ENCODE measurements at regions not wholly inside any gene's neighbourhood (a gene's known extent, or its start where the extent isn't known, plus 50 kb on each side); places are given as distances from the start of the nearest gene placed in this dataset.

- no peak overlapping the region for H3K4me3 ChIP-seq
- TF ChIP-seq CTCF (IDR thresholded peaks at IDR 0.05) (no peak), POLR2A (IDR thresholded peaks at IDR 0.05) (no peak)
- intact Hi-C loops (cut with DNase I) = no loop called here
- no peaks in the 10 kb centered on the region for H3K4me1 ChIP-seq
- no peaks in the 10 kb centered on the region for H3K27me3 ChIP-seq
- no peak overlapping the region for H3K27ac ChIP-seq
- H3K9me3 ChIP-seq = no peaks in the 10 kb centered on the region
- DNase-seq = no peak
- H3K36me3 ChIP-seq = no peaks in the 10 kb centered on the region
Measured at GRCh38 chr4:62548765-62549164, 1348.6 kb downstream of the ADGRL3 start.

DNA sequence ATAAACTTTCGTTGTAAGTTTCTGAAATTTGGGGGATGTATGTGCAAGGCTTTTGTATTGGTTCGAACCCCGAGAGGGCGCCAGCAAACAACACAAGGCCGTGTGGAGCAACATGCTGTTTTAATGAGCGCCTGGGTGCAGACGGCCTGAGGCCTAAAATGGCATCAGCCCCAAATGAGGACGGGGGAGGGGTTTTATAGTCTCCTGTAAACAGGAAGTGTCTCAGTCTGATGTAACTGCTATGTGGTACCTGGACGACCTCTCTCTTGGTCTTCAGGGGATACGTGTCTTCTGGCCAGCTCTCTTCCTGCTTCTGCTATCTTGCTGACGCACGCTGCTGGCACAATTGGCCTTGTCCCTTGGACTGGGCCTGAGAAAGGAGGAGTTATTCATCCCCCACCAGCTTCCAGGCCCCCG lies 1348.0 kb downstream of the ADGRL3 start:
- WGBS, 2 donors = 68 to 69% methylated on average over 13 of the region's 13 CpGs
- no peak for DNase-seq

DNA sequence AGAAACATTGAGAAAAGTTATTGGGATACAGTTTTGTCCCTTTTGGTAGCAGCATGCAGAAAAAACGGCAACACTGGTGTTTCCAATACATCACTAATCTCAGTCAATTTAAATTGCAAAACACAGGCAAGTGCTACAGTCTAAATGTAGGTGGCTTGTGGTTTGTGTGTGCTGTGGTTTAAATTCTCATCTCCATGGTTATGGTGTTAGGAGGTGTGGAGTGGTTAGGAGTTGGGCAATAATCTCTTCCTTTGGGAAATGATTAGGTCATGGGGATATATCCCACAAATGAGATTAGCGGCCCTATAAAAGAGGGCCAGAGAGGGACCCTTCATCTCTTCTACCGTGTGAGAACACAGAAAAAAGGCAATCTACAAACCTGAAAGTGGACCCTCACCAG lies 1344.3 kb downstream of the ADGRL3 start:
- WGBS, 2 donors = 69 to 79% methylated on average over 3 of the region's 3 CpGs

More for the DNA sequence above, 1348.0 kb downstream of the ADGRL3 start:
- H3K4me1 ChIP-seq = no peaks in the 10 kb centered on the region
- intact Hi-C loops (cut with DNase I) = no loop called here
- H3K36me3 ChIP-seq = no peaks in the 10 kb centered on the region
- TF ChIP-seq CTCF (IDR thresholded peaks at IDR 0.05) (no peak), POLR2A (IDR thresholded peaks at IDR 0.05) (no peak)
- no peak overlapping the region for H3K27ac ChIP-seq
- no peak overlapping the region for H3K4me3 ChIP-seq
- no peaks in the 10 kb centered on the region for H3K27me3 ChIP-seq
- H3K9me3 ChIP-seq = no peaks in the 10 kb centered on the region

GRCh38 chr4:62543002-62543401 lies 1342.9 kb downstream of the ADGRL3 start:
- Histone ChIP-seq H3K27me3 (no peaks in the 10 kb centered on the region), H3K4me1 (no peaks in the 10 kb centered on the region), H3K4me3 (no peak overlapping the region), H3K27ac (no peak overlapping the region), H3K36me3 (no peaks in the 10 kb centered on the region), H3K9me3 (peaks cover 0 to 2% (median 0%) of the 10 kb centered on the region in 3 donors)
- DNase-seq = no peak
- 84 to 93% methylated on average over 2 of the region's 2 CpGs for WGBS, 2 donors
- TF ChIP-seq CTCF (IDR thresholded peaks at IDR 0.05) = no peak
- TF ChIP-seq POLR2A (IDR thresholded peaks at IDR 0.05) = no peak
- intact Hi-C loops (cut with DNase I) = no loop called here

More for the DNA sequence above, 1344.3 kb downstream of the ADGRL3 start:
- DNase-seq = no peak
- no peaks in the 10 kb centered on the region for H3K36me3 ChIP-seq
- H3K4me1 ChIP-seq = no peaks in the 10 kb centered on the region
- no peaks in the 10 kb centered on the region for H3K27me3 ChIP-seq
- no peak overlapping the region for H3K4me3 ChIP-seq
- H3K27ac ChIP-seq = no peak overlapping the region
- intact Hi-C loops (cut with DNase I) = no loop called here
- H3K9me3 ChIP-seq = no peaks in the 10 kb centered on the region
- no peak for TF ChIP-seq CTCF (IDR thresholded peaks at IDR 0.05)
- TF ChIP-seq POLR2A (IDR thresholded peaks at IDR 0.05) = no peak

DNA sequence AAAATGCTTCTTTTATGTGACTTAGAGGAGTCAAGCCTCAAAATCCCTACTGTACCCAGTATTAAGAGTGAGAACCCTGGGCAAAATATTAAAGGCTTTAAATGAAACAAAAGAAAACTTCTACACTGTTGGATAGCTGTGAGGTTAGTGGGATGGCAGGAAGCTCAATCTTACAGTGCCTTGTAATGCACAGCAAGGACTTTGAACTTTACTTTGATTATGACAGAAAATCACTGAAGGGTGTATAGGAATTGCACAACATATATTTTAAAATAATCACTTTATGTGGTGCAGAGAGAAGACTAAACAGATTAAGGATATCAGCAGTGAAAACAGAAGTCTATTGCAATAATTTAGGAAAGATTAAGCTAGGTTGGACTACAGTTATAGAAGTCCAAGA lies 1333.4 kb downstream of the ADGRL3 start:
- intact Hi-C loops (cut with DNase I) = no loop called here
- no peaks in the 10 kb centered on the region for H3K4me1 ChIP-seq
- no peak overlapping the region for H3K4me3 ChIP-seq
- DNase-seq = no peak
- H3K36me3 ChIP-seq = no peaks in the 10 kb centered on the region
- no peak overlapping the region for H3K27ac ChIP-seq
- H3K9me3 ChIP-seq = peaks cover 0 to 5% (median 0%) of the 10 kb centered on the region in 3 donors
- H3K27me3 ChIP-seq = no peaks in the 10 kb centered on the region
- no peak for TF ChIP-seq CTCF (IDR thresholded peaks at IDR 0.05)
- TF ChIP-seq POLR2A (IDR thresholded peaks at IDR 0.05) = no peak

Measured in esophagus squamous epithelium (tissue), 5 donors.